HepG2 (cell line): ENCODE measurements at regions not wholly inside any gene's neighbourhood (a gene's known extent, or its start where the extent isn't known, plus 50 kb on each side); places are given as distances from the start of the nearest gene placed in this dataset.
"Not testable (repeated sequence)": the region's sequence is repeated elsewhere in the genome, so short reads cannot be mapped to it uniquely, and the experiment has no call there.

Source experiments
- CBX1 ChIP-seq: IDR thresholded peaks from one replicate; pipeline ENCODE4 v1.6.1; 2016; ENCODE audit warnings: antibody characterized with exemption, low read depth
- EP300 ChIP-seq, 3 experiments: sonication (generic) in 1 of 3; formaldehyde crosslinking in 1 of 3; IDR thresholded peaks; 2 replicates each; pipeline versions ENCODE4 v1.5.1 to v1.6.1; 2011 to 2020; ENCODE audit warnings: low read depth in 2 of 3, low read length in 2 of 3, borderline replicate concordance in 1 of 3, improper control_type of control experiment in 1 of 3, mild to moderate bottlenecking in 1 of 3, missing genetic modification reagents in 1 of 3, moderate library complexity in 1 of 3
- GATAD1 ChIP-seq: IDR thresholded peaks from 2 replicates; pipeline ENCODE4 v1.6.1; 2016; ENCODE audit warnings: missing genetic modification reagents, missing compliant biosample characterization
- HMG20A ChIP-seq: IDR thresholded peaks from 2 replicates; pipeline ENCODE4 v1.6.1; 2016; ENCODE audit warnings: borderline replicate concordance
- IRF2 ChIP-seq: IDR thresholded peaks from 2 replicates; pipeline ENCODE4 v1.6.1; 2018; ENCODE audit warnings: missing genetic modification reagents, missing compliant biosample characterization
- TFAP4 ChIP-seq: sonication (generic); IDR thresholded peaks from 2 replicates; pipeline ENCODE4 v1.6.1; 2016; ENCODE audit warnings: low read depth, borderline replicate concordance
- ZMYM4 ChIP-seq: sonication (generic); formaldehyde crosslinking; IDR thresholded peaks from 2 replicates; pipeline ENCODE4 v1.8.1; 2023; ENCODE audit warnings: mild to moderate bottlenecking, missing genetic modification reagents
- ZNF12 ChIP-seq: sonication (generic); formaldehyde crosslinking; IDR thresholded peaks from 2 replicates; pipeline ENCODE4 v1.5.0; 2020; ENCODE audit warnings: missing genetic modification reagents
- ZNF441 ChIP-seq: sonication (generic); formaldehyde crosslinking; IDR thresholded peaks from 2 replicates; pipeline ENCODE4 v1.7.0; 2021; ENCODE audit warnings: missing genetic modification reagents, borderline replicate concordance
- ZNF644 ChIP-seq: IDR thresholded peaks from 2 replicates; pipeline ENCODE4 v1.6.1; 2016; ENCODE audit warnings: low read depth
- ZNF788 ChIP-seq: sonication (generic); formaldehyde crosslinking; IDR thresholded peaks from 2 replicates; pipeline ENCODE4 v1.5.0; 2020; ENCODE audit warnings: mild to moderate bottlenecking, missing genetic modification reagents, borderline replicate concordance
- TF ChIP-seq, protein P1 (sequence below): sonication (generic); formaldehyde crosslinking; IDR thresholded peaks from 2 replicates; pipeline ENCODE4 v1.5.1; 2020; ENCODE audit warnings: mild to moderate bottlenecking, missing genetic modification reagents, borderline replicate concordance
- TF ChIP-seq, protein P2 (sequence below): IDR thresholded peaks from 2 replicates; pipeline ENCODE4 v1.6.1; 2016; ENCODE audit warnings: low read depth, missing genetic modification reagents, missing compliant biosample characterization

GRCh38 chr15:44853304-44853950, 103.1 kb upstream of the TERB2 start (continued):
- TF ChIP-seq, protein P1, sequence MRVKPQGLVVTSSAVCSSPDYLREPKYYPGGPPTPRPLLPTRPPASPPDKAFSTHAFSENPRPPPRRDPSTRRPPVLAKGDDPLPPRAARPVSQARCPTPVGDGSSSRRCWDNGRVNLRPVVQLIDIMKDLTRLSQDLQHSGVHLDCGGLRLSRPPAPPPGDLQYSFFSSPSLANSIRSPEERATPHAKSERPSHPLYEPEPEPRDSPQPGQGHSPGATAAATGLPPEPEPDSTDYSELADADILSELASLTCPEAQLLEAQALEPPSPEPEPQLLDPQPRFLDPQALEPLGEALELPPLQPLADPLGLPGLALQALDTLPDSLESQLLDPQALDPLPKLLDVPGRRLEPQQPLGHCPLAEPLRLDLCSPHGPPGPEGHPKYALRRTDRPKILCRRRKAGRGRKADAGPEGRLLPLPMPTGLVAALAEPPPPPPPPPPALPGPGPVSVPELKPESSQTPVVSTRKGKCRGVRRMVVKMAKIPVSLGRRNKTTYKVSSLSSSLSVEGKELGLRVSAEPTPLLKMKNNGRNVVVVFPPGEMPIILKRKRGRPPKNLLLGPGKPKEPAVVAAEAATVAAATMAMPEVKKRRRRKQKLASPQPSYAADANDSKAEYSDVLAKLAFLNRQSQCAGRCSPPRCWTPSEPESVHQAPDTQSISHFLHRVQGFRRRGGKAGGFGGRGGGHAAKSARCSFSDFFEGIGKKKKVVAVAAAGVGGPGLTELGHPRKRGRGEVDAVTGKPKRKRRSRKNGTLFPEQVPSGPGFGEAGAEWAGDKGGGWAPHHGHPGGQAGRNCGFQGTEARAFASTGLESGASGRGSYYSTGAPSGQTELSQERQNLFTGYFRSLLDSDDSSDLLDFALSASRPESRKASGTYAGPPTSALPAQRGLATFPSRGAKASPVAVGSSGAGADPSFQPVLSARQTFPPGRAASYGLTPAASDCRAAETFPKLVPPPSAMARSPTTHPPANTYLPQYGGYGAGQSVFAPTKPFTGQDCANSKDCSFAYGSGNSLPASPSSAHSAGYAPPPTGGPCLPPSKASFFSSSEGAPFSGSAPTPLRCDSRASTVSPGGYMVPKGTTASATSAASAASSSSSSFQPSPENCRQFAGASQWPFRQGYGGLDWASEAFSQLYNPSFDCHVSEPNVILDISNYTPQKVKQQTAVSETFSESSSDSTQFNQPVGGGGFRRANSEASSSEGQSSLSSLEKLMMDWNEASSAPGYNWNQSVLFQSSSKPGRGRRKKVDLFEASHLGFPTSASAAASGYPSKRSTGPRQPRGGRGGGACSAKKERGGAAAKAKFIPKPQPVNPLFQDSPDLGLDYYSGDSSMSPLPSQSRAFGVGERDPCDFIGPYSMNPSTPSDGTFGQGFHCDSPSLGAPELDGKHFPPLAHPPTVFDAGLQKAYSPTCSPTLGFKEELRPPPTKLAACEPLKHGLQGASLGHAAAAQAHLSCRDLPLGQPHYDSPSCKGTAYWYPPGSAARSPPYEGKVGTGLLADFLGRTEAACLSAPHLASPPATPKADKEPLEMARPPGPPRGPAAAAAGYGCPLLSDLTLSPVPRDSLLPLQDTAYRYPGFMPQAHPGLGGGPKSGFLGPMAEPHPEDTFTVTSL (CRISPR knock-in tag): peak; percentile 51; the same call in 1 of the 2 replicates
- TF ChIP-seq ZNF788 (CRISPR knock-in tag) (peak; percentile 46; the same call in 1 of the 2 replicates), IRF2 (CRISPR knock-in tag) (0 out of 2 replicates have a peak, but pooled peaks have one; percentile 39), CBX1 (peak; percentile 66), EP300 (IDR thresholded peaks at IDR 0.05; ENCODE audit: low read depth in 2 of 2, low read length in 2 of 2) (peak in 1 of 2 experiments; percentile 33; a peak in 1 of 4 replicates), ZNF441 (peak; percentile 71; the same call in 1 of the 2 replicates), TFAP4 (peak; percentile 38; the same call in 1 of the 2 replicates), GATAD1 (CRISPR knock-in tag) (peak; percentile 54; the same call in 1 of the 2 replicates), ZMYM4 (CRISPR knock-in tag) (peak; percentile 87), HMG20A (CRISPR knock-in tag) (peak; percentile 65; the same call in 1 of the 2 replicates), ZNF644 (CRISPR knock-in tag) (peak; percentile 44; the same call in 1 of the 2 replicates), ZNF12 (CRISPR knock-in tag) (peak; percentile 28; the same call in 1 of the 2 replicates)
- TF ChIP-seq EP300 (CRISPR knock-in tag; IDR thresholded peaks at IDR 0.05; ENCODE audit: borderline replicate concordance): not testable (repeated sequence)
- TF ChIP-seq, protein P2, sequence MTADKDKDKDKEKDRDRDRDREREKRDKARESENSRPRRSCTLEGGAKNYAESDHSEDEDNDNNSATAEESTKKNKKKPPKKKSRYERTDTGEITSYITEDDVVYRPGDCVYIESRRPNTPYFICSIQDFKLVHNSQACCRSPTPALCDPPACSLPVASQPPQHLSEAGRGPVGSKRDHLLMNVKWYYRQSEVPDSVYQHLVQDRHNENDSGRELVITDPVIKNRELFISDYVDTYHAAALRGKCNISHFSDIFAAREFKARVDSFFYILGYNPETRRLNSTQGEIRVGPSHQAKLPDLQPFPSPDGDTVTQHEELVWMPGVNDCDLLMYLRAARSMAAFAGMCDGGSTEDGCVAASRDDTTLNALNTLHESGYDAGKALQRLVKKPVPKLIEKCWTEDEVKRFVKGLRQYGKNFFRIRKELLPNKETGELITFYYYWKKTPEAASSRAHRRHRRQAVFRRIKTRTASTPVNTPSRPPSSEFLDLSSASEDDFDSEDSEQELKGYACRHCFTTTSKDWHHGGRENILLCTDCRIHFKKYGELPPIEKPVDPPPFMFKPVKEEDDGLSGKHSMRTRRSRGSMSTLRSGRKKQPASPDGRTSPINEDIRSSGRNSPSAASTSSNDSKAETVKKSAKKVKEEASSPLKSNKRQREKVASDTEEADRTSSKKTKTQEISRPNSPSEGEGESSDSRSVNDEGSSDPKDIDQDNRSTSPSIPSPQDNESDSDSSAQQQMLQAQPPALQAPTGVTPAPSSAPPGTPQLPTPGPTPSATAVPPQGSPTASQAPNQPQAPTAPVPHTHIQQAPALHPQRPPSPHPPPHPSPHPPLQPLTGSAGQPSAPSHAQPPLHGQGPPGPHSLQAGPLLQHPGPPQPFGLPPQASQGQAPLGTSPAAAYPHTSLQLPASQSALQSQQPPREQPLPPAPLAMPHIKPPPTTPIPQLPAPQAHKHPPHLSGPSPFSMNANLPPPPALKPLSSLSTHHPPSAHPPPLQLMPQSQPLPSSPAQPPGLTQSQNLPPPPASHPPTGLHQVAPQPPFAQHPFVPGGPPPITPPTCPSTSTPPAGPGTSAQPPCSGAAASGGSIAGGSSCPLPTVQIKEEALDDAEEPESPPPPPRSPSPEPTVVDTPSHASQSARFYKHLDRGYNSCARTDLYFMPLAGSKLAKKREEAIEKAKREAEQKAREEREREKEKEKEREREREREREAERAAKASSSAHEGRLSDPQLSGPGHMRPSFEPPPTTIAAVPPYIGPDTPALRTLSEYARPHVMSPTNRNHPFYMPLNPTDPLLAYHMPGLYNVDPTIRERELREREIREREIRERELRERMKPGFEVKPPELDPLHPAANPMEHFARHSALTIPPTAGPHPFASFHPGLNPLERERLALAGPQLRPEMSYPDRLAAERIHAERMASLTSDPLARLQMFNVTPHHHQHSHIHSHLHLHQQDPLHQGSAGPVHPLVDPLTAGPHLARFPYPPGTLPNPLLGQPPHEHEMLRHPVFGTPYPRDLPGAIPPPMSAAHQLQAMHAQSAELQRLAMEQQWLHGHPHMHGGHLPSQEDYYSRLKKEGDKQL: 0 out of 2 replicates have a peak, but pooled peaks have one; percentile 23
